ENCODE measurements at regions not wholly inside any gene's neighbourhood (a gene's known extent, or its start where the extent isn't known, plus 50 kb on each side); places are given as distances from the start of the nearest gene placed in this dataset.

GRCh38 chr2:199202964-199203363, 254.8 kb downstream of the SATB2 start:
- TF ChIP-seq EZH2 (IDR thresholded peaks at IDR 0.05; ENCODE audit: low read length) (no peak), CTCF (optimal IDR thresholded peaks at IDR 0.05 in 1 of 3, IDR thresholded peaks at IDR 0.05 in 1 of 3, conservative IDR thresholded peaks at IDR 0.05 in 1 of 3; ENCODE audit: extremely low read depth in 1 of 3, insufficient read depth in 2 of 3, low read length in 3 of 3) (no peak)

Measured in keratinocyte (primary cell).